GM12875 (cell line): ENCODE measurements at regions not wholly inside any gene's neighbourhood (a gene's known extent, or its start where the extent isn't known, plus 50 kb on each side); places are given as distances from the start of the nearest gene placed in this dataset.

Experiments used
- H3K4me3 ChIP-seq: one replicate; pipeline ENCODE4 v1.5.1; 2011; ENCODE audit warnings: low read depth, low read length, control low read depth
- CTCF ChIP-seq: IDR thresholded peaks from 2 replicates; pipeline ENCODE4 v1.5.1; 2011; ENCODE audit warnings: low read depth, mild to moderate bottlenecking, control low read depth, inconsistent platforms, low read length, moderate library complexity, borderline replicate concordance; ENCODE audit not compliant: insufficient read depth

GRCh38 chr2:189285962-189286645 lies 106.5 kb upstream of the COL5A2 start:
- no peak overlapping the region for H3K4me3 ChIP-seq
- TF ChIP-seq CTCF: no peak

DNA sequence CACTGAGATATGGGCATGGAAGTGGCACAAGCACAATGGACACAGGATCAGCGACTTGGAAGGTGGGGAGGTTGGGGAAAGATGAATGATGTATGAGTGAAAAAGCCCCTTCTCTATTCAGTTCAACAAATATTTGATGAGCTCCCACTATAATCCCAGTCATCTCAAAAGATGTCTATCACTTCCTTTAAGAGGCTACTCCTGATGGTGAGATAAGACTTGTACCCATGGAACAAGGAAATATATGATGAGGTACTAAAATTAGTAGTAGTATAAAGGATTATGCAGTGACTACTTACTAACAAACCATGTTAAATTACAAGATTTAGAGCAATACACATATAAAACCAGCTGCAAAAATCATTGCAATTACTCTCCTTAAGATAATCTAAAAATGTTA lies 107.8 kb upstream of the COL5A2 start:
- H3K4me3 ChIP-seq: no peak overlapping the region
- TF ChIP-seq CTCF: no peak

DNA sequence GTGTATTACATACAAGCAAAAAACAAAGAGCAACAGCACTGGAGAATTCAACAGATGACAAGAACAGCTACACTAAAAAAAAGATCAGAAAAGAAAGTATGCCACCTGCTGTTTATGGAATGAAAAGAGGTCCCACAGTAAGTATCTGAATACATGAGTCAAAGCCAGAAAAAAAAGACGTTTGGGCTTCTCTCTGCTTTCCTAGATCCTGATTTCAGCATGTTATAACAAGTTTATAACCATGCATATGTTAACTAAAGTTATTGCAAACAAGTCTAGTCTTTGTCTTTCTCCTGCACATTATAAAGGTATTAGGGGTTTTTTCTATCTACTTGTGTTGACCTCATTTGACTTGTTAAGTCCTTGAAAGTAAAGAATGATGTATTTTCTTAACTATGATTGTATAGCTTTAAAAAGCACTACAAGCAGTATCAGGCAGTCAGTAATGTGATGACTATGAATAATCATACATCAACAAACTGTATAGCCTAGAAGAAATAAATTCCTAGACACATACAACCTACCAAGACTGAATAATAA lies 108.5 kb upstream of the COL5A2 start:
- peak; percentile 14; the same call in 1 of the 2 replicates for TF ChIP-seq CTCF
- H3K4me3 ChIP-seq: no peak overlapping the region

DNA sequence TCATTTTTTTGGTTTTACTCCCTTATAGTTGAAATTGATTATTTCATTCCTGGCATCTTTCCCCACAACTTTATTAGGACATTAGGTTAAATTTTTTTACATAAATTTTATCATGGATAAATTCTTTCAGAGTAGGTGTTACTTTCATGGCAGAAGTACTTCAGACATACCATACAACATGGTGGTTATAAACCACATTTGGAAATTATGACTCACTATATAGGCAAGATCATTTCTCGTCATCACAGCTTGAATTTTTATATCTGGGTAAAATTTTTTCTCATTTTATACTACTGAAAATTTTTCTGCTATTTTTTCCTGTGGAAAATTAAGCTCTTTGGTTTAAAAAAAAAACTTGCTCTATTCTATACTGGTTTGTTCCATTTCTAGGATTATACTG lies 111.9 kb upstream of the COL5A2 start:
- TF ChIP-seq CTCF: no peak
- H3K4me3 ChIP-seq: no peak overlapping the region

DNA sequence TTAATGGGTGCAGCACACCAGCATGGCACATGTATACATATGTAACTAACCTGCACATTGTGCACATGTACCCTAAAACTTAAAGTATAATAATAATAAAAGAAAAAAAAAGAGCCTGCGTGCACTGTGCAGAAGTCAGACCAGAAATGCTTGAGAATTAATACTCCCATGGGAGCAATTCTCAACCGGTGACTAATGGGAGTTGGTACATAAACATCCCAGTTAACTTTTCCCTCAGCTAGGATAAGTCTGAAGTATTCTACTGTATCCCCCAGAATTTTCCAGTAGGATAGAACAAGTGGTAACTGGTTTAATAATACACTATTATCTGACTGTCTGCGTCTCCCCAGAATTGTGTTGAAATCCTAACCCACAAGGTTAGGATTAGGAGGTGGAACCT lies 113.6 kb upstream of the COL5A2 start:
- TF ChIP-seq CTCF: no peak

DNA sequence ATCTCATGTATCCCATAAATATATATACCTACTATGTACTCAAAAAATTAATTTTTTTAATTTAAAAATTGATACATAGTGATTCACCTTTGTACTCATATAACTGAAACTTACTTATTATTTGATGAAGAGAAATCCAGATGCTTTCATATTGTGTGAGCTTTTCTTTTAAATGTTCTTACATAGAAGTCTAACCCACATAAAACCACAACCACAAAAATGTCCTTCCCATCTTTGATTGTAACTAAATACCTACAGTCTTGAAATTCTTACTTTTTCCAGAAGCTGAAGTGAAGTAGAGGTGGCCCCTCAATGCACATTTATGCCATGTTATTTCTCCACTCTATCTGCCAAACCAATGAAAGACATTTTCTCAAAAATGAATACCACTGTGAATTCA lies 117.9 kb upstream of the COL5A2 start:
- no peak overlapping the region for H3K4me3 ChIP-seq
- TF ChIP-seq CTCF: no peak

More for the DNA sequence above, 113.6 kb upstream of the COL5A2 start:
- no peak overlapping the region for H3K4me3 ChIP-seq

- TF ChIP-seq CTCF: no peak
Observed at GRCh38 chr2:189298038-189298437, 118.5 kb upstream of the COL5A2 start.

More at GRCh38 chr2:189298038-189298437, 118.5 kb upstream of the COL5A2 start:
- no peak overlapping the region for H3K4me3 ChIP-seq
